DMS153 treated with DMSO at 0.1 percent for 48 hours (cell line): ENCODE measurements at regions not wholly inside any gene's neighbourhood (a gene's known extent, or its start where the extent isn't known, plus 50 kb on each side); places are given as distances from the start of the nearest gene placed in this dataset.
"Not testable (repeated sequence)": the region's sequence is repeated elsewhere in the genome, so short reads cannot be mapped to it uniquely, and the experiment has no call there.

Experiments
- DNase-seq: peaks from one replicate; lab custom pipeline; 2025; ENCODE audit not compliant: unreplicated experiment; lab: John Stamatoyannopoulos, UW

- DNase-seq = no peak
Measured at GRCh38 chr1:198809247-198809646, 170.4 kb downstream of the PTPRC start.

- DNase-seq = no peak
Measured at GRCh38 chr1:198811449-198811848, 172.6 kb downstream of the PTPRC start.

- no peak for DNase-seq
Measured at GRCh38 chr1:198823626-198824025, 184.8 kb downstream of the PTPRC start.

- DNase-seq = no peak
Measured at GRCh38 chr1:198825254-198825653, 186.4 kb downstream of the PTPRC start.

- no peak for DNase-seq
Measured at GRCh38 chr1:198829356-198829755, 190.5 kb downstream of the PTPRC start.

- DNase-seq = no peak
Measured at GRCh38 chr1:198829944-198830343, 191.1 kb downstream of the PTPRC start.

GRCh38 chr1:198830412-198830811 is 191.6 kb downstream of the PTPRC start:
- DNase-seq = no peak

- no peak for DNase-seq
Measured at GRCh38 chr1:198833706-198834503, 195.1 kb downstream of the PTPRC start.

GRCh38 chr1:198837278-198838021 is 198.6 kb downstream of the PTPRC start:
- no peak for DNase-seq

- no peak for DNase-seq
Measured at GRCh38 chr1:198838022-198838342, 199.1 kb downstream of the PTPRC start.

GRCh38 chr1:198841477-198841876 is 202.6 kb downstream of the PTPRC start:
- no peak for DNase-seq

- no peak for DNase-seq
Measured at GRCh38 chr1:198842686-198843085, 203.8 kb downstream of the PTPRC start.

GRCh38 chr1:198845271-198845670 is 206.4 kb downstream of the PTPRC start:
- no peak for DNase-seq

- no peak for DNase-seq
Measured at GRCh38 chr1:198845851-198846250, 207.0 kb downstream of the PTPRC start.

GRCh38 chr1:198846556-198846955 is 207.7 kb downstream of the PTPRC start:
- no peak for DNase-seq

GRCh38 chr1:198848206-198848605 is 209.4 kb downstream of the PTPRC start:
- DNase-seq = no peak

GRCh38 chr1:198848649-198849048 is 209.8 kb downstream of the PTPRC start:
- DNase-seq = no peak

GRCh38 chr1:198849093-198849492 is 210.3 kb downstream of the PTPRC start:
- DNase-seq = no peak

GRCh38 chr1:198850196-198850595 is 211.4 kb downstream of the PTPRC start:
- DNase-seq = no peak

GRCh38 chr1:198850966-198851365 is 212.1 kb downstream of the PTPRC start:
- DNase-seq = not testable (repeated sequence)

- DNase-seq = no peak
Measured at GRCh38 chr1:198856601-198857000, 217.8 kb downstream of the PTPRC start.

GRCh38 chr1:198858033-198858432 is 219.2 kb downstream of the PTPRC start:
- DNase-seq = no peak

- DNase-seq = no peak
Measured at GRCh38 chr1:198860371-198860770, 221.5 kb downstream of the PTPRC start.
